Jurkat, Clone E6-1 (cell line): ENCODE measurements at regions not wholly inside any gene's neighbourhood (a gene's known extent, or its start where the extent isn't known, plus 50 kb on each side); places are given as distances from the start of the nearest gene placed in this dataset.

ENCODE experiments used
- DNase-seq: peaks from one replicate; pipeline ENCODE4 v3.0.0-alpha.2; 2011; ENCODE audit warnings: low read depth, low spot score
- H3K4me3 ChIP-seq: 2 replicates; pipeline ENCODE4 v1.5.1; 2011; ENCODE audit warnings: mild to moderate bottlenecking, low read length, control low read depth, moderate library complexity

DNA sequence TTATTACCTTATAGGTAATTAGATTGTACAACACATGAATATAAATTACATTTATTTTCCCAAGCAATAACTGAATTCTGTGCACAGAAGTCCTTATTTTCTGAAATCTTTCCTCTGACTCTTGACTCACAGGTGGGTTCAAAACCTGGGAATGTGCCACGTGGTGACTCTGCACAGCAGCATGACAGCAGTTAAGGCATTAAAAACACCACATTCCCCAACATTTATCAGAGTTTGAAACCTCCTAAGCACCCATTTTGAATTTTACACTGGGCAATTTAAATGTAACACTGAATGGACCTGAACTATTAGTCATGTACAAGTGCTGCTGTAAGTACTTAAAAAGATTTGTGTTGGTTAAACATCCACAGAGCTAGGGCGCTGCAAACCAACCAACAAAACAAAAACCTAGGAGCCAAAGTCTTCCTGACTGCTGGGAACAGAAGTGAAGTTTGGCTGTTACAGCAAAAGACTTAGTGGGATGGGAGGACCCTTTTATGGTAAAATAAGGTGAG lies 480.6 kb upstream of the CXADR start:
- no peak overlapping the region for H3K4me3 ChIP-seq
- DNase-seq: no peak

DNA sequence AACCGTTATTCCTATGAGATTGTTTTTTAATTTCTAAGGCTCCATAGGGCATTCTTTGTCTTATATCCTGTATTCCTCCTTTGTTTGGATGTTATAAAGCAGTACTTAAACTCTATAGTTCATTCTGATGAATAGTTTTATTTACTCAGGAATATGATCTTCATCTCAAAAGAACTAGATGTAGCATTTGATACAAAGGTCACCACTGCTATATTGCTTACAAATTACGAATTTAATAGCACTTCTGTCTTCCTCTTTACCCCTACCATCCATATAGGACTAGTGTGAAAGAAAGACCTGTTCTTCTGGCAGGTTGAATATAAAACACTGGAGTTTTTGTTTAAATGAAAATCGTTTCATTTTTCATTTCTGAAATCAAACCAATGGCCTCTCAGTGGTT lies 468.1 kb upstream of the CXADR start:
- no peak for DNase-seq

DNA sequence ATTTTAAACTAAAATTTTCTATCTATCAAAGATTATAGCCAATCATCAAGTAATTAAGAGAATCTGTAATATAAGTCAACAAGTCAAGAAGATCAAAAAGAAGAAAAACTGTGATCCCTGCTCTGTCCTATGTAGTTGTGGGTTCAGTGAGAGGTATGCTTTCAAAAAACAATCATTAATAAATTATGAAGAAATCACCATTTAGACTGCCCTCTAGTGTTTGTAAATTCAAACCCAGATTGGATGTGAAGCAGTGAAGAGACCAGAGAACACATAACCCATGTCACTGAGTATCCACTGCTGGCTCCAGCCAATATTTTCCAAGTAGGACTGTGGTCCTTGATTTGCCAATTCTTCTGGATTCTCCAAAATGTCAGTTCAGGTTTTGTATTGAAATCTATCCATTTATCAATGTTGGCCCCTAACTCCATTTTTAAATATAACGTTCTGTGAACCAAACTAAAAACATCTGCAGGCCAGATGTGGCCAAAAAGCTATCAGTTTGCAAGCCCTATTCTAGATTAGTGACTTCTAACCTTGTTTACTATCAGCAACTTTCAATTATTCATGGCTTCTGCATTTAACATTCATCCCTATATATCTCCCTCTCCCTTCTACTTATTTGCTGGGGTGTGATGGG lies 467.5 kb upstream of the CXADR start:
- DNase-seq: peak; percentile 10
- no peak overlapping the region for H3K4me3 ChIP-seq

More for the DNA sequence above, 468.1 kb upstream of the CXADR start:
- no peak overlapping the region for H3K4me3 ChIP-seq

DNA sequence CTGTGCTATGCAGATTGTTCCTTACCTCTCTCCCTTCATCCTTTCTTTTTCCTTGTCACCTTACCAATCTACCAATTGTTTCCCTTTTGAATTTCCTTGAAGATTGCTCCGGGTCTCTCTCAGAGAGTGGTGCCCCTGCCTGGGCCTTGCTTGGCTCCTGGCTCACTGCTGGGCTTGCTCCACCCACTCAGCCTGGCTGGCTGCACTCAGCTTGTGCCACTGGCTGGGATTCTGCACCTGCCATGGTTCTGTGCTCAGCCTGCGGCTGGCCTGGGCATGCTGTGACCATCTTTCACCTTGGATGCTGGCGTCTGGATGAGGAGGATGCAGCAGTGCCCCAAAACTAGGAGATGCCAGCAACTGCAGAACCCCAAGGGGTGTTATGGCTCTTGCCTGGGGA lies 463.9 kb upstream of the CXADR start:
- no peak for DNase-seq

DNA sequence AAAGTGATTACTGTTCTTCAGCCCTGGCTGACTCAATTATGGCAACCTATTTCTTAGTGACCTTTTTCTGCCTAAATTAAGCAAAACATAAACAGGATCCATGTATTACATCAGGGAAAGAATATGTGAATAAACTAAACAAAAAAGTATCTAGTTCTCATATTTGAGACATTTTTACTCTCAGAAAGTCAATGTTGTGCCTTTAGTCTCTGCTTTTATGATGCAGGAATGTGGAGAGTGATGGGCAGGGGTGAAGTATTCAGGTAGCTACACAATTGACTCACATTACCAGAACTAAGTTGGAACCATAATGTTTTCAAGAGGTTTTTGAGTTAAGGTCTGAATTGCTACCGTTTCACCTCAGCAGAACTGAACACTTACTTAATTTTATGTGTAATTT lies 462.7 kb upstream of the CXADR start:
- DNase-seq: no peak
- H3K4me3 ChIP-seq: no peak overlapping the region

More for the DNA sequence above, 463.9 kb upstream of the CXADR start:
- H3K4me3 ChIP-seq: no peak overlapping the region

DNA sequence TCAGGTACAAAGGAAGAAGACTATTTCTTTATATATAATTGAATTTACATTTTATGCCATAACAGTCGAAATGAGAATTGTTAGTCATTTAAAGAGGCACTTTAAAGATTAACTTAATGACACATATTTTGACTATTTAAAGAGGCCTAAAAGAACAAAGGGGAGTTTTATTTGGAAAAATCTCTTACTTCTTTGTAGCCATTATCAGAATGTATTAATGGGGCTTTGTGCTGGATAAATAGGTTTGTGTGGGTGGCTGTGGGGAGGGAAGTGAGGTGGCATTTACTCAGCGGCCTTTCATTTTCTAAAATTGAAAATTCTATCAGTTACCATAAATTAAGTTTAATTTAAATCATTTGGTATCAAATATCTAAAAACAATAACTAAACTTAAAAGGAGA lies 462.2 kb upstream of the CXADR start:
- no peak overlapping the region for H3K4me3 ChIP-seq
- no peak for DNase-seq

DNA sequence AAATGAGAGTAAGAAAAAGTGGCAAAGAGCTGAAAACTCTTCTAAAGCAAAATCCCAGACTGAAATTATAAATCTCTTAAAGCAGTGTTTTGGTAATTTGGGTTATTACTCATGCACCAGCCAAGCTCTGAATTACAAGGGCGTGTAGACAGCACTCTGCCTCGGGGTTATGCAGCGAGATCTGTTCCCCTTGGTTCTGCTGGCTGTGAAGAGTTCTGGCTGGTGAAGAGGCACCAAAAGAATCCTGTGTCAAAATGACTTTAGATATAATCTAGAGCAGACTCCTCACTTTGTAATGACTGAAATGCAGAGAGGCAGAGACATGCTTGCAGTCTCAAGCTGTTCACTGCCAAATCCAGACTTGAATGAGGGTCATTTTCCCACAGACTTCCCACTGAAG lies 461.8 kb upstream of the CXADR start:
- H3K4me3 ChIP-seq: no peak overlapping the region
- DNase-seq: no peak

DNA sequence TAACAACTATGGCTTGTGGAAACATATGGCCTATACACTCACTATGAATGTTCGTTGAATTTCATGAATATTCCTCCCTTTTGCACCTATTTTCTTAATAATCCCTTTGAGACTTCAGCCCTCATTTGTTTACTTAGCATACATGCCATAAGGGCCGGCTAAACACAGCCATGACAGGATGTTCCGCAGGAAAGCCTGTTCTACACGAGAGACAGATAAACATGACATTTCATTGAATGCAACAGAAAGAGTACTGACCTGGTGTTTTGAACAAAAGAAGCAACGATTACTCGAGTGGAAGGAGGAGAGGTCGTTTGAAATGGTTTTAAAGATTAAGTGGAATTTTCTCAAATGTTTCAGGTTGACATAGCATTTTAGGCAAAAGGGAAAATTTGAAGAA lies 459.5 kb upstream of the CXADR start:
- no peak for DNase-seq
- H3K4me3 ChIP-seq: no peak overlapping the region

DNA sequence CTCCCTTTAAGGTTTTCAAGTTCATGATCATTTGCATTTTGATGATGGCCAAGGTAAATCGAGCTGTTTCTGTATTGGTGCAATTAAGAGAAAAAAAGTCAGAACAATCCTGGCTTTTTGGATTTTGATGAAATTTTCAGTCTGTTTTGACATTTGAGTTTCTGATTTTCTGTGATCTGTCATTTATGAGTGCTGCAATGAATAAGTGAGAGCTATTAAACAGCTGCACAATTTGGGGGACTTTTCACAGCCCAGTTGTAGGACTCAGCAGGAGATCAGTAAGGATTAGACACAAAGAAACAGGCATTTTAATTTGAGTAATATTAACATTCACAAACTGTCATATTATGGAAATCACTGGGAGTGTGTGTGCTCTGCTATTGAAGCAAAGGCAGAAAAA lies 452.9 kb upstream of the CXADR start:
- no peak for DNase-seq
- no peak overlapping the region for H3K4me3 ChIP-seq

DNA sequence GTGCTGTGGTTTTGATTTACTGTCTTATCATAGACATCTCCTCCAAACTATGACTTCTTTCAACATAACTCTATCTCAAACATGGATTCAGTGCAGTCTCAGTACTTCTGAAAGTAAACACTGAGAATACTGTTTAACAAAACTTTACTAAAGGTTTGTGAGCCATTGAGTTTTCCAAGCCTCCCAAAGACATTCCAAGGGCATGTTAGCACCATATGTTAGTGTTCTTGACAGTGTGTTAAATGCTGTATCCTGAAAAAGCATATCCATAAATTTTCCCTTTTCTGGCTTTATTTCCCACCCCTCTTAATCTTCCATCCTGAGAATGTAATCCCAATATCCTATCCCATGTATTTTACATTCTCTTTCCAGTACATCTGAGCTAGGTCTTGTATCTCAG lies 446.8 kb upstream of the CXADR start:
- DNase-seq: no peak
- H3K4me3 ChIP-seq: no peak overlapping the region

DNA sequence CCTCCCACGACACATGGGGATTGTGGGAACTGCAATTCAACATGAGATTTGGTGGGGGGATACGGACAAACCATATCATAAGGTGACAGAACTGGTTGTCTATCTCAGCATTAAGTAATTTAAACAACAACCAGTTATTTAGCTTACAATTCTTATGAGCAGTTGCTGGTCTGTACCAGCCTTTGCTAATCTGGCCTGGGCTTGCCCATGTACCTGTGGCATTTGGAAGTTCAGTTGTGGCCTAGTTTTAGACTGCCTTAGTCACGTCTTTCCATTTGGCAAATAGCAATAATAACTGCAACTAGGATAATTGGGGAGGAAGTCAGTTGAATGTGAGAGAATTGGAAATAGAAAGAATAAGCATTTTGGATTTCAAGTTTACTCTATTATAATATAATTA lies 441.8 kb upstream of the CXADR start:
- no peak overlapping the region for H3K4me3 ChIP-seq
- no peak for DNase-seq

DNA sequence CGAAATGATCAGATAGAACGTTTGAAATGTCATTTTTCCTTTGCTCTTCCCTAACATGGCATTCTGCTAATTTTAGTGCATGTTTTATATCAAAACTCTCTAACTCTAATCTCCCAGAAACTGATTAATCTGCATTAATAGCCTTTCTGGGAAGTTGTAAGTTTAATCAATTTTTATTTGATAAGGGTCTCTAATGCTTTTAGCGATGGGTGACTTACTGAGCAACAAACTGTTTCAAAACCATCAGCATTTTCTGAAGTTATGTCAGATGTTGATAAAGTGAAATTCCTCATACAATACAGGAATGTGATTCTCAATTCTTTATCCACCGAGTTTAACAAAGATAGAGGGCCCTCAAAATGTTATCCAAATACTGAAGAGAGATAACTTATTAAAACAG lies 431.6 kb upstream of the CXADR start:
- no peak for DNase-seq
- no peak overlapping the region for H3K4me3 ChIP-seq

DNA sequence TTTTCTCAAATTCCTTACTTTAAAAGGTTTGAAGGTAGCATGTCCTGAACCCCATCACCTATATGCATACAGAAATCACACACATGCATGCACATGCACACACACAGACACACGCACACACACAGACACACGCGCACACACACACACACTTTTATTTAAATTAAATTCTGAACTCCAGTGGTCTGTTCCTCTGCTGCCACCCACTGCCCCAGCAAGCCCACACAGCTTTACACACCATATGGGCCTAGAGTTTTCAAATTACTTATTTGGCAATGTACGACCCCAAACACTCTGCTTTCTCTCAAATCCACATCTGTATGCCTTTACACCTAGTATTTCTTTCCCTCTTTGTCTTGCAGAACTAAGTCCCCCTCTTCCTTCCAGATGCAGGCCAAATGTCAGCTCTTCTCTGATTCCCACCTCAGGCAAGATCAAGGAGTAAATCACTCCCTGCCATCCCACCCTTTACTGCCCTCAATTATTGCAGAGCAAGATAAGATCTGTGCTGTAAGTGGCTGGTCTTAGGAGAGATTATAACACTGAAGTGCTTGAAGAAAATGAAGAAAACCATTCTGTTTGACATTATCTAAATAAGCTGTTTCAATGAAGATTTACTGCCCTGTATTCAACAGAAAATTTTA lies 429.9 kb upstream of the CXADR start:
- H3K4me3 ChIP-seq: no peak overlapping the region
- DNase-seq: no peak

DNA sequence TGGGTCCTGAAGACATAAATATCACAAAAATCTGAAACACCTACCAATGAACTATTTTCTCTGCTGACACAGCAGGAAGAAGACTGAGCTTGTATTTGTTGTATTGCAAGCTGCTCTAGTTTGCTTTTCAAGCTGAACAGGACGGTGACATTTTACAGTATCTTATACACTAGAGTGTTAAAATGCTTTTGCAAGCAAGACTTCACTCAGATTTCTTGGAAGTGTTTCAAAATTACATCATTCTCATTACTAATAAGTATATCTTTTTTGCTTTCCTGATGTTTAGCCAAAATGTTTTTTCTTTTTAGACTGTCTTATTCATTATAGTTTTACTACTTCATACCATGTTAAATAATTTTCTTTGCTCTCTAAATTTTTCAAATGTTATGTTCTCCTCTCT lies 427.1 kb upstream of the CXADR start:
- no peak for DNase-seq
- H3K4me3 ChIP-seq: no peak overlapping the region

DNA sequence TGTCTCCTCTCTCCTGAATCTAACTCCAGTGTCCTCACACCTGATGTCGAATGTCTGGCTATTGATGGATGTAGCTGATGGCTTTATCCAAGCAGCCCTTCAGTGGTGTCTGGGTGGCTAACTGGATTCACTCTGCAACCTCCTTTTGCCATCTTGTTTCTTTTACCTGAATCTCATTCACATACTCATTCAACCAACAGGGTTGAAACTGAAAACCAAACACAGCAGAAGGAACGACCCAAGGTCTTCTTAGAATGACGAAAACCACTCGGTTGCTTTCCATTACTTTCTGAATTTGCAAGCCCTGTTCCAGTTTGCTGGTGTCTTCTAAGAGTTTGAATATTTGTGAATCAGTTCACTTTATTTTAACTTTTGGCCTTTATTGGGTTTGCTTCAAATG lies 424.3 kb upstream of the CXADR start:
- DNase-seq: no peak
- H3K4me3 ChIP-seq: no peak overlapping the region

DNA sequence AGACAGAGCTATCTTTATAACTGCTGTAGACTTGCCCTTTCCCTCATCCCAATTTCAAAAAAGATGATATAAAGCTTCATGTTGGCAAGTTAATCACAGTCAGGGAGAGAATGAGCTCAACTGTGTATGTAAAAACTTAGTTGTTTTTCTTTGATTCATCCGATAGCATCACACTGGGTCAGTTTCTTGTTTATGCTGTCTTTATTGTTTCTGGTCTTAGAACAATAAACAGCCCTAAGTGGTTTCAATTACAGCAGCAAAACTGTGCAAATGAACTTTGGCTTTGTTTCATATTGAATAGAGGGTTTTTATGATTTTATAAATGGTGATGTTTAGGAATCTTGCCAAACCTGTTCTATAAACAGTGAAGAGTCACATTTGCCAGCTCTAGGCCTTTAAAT lies 423.8 kb upstream of the CXADR start:
- DNase-seq: no peak
- no peak overlapping the region for H3K4me3 ChIP-seq

DNA sequence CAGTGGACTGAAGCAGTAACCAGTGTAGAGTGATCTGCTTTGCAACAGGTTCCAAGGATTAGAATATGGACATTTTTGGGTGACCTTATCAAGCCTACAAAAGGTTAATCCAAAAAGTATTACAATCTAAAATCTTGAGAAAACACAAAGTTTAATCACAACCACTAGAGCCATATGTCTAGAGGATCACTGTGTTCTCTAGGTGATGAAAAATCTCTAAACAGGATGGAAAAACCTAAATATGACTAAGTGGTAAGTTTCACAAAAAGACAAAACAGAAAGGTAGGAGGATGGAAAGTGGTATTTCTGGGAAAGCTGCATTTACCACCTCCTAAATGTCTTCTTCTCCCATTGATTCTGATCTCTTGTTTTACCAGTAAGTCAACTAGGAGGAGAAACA lies 411.1 kb upstream of the CXADR start:
- H3K4me3 ChIP-seq: no peak overlapping the region
- DNase-seq: no peak

DNA sequence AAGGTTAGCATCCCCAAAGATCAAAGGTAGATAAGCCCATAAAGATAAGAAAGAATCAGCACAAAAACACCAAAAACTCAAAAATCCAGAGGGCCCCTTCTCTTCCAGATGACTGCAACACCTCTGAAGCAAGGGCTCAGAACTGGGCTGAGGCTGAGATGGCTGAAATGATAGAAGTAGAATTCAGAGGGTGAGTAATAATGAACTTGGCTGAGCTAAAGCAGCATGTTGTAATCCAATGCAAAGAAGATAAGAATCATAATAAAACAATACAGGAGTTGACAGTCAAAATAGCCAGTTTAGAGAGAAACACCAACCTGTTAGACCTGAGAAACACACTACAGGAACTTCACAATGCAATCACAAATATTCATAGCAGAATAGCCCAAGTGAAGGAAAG lies 406.9 kb upstream of the CXADR start:
- no peak overlapping the region for H3K4me3 ChIP-seq
- DNase-seq: no peak

DNA sequence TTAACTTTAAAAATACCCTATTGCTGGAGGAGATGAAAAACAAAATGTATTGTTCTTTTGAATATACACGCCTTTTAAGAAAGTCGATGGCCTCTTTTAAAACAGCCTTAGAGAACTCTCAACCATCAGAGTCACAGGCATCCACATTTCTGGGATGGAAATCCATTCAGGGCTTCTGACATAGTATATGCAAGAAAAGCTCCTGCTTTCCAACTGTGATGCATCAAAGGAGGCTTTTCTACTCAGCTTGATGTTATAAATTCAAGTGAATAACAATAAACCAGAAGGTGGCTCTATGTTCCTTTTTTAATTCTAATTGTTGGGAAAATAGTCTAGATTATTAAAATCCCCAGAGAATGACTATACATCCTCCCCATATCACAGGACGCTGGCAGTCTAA lies 398.8 kb upstream of the CXADR start:
- DNase-seq: no peak
- no peak overlapping the region for H3K4me3 ChIP-seq

DNA sequence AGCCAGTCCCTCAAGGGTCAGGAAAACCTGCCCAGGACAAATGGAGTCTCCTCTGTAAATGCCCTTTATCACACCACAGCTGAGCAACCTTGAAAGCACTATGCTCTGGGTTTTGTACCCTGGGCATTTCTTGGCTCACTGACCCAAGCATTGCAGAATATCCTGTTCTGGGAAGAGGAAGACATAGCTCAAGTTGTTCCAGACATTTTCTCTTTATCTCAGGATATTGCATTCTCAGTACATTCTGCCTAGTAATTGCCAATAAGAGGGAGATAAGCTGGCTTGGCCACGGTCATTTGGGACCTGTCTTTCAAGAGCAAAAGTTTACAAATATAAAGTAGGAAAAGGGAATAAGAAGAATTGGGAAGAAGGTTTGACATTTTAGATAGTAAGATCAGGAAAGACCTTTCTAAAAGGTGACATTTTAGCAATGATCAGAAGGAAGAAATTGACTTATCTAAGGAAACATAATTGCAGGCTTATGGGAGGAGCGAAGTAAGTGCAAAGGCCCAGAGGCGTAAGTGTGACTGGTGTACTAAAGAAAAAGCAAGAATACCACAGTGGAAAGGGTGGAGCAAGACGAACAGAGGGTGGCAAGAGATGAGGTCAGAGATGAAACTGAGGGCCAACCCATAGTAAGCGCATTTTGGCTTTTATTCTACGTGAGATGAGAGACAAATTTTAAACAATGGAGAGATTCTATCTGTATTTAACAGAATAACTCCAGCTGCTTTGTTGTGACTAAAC lies 394.0 kb upstream of the CXADR start:
- no peak overlapping the region for H3K4me3 ChIP-seq
- no peak for DNase-seq
